ENCODE measurements at regions not wholly inside any gene's neighbourhood (a gene's known extent, or its start where the extent isn't known, plus 50 kb on each side); places are given as distances from the start of the nearest gene placed in this dataset.

GRCh38 chr7:131606346-131607290 is 50.2 kb upstream of the PODXL start:
- TF ChIP-seq CTCF (conservative IDR thresholded peaks at IDR 0.05; ENCODE audit: low read depth, low read length) (no peak), EZH2 (IDR thresholded peaks at IDR 0.05; ENCODE audit: borderline replicate concordance, low read depth, low read length, poor library complexity, severe bottlenecking) (no peak)

All from A673 (cell line).